ENCODE measurements at regions not wholly inside any gene's neighbourhood (a gene's known extent, or its start where the extent isn't known, plus 50 kb on each side); places are given as distances from the start of the nearest gene placed in this dataset.

GRCh38 chr19:29390742-29391141, 135.1 kb upstream of the VSTM2B start:
- TF ChIP-seq POLR2A (IDR thresholded peaks at IDR 0.05), result no peak
- no peak for TF ChIP-seq CTCF (IDR thresholded peaks at IDR 0.05 in 4 of 5, conservative IDR thresholded peaks at IDR 0.05 in 1 of 5)

Measured in gastrocnemius medialis (tissue), 4 donors.